ENCODE measurements at regions not wholly inside any gene's neighbourhood (a gene's known extent, or its start where the extent isn't known, plus 50 kb on each side); places are given as distances from the start of the nearest gene placed in this dataset.

GRCh38 chr4:43325220-43325967 lies 432.9 kb downstream of the GRXCR1 start:
- TF ChIP-seq CTCF (IDR thresholded peaks at IDR 0.05), result no peak
- no peak for TF ChIP-seq POLR2A (IDR thresholded peaks at IDR 0.05)

Measured in sigmoid colon (tissue), 3 donors.